PFSK-1 (cell line): ENCODE measurements at regions not wholly inside any gene's neighbourhood (a gene's known extent, or its start where the extent isn't known, plus 50 kb on each side); places are given as distances from the start of the nearest gene placed in this dataset.

Experiments used
- FOXP2 ChIP-seq: optimal IDR thresholded peaks from 2 replicates; pipeline ENCODE3; 2011; ENCODE audit warnings: borderline replicate concordance, control low read depth, inconsistent platforms; ENCODE audit not compliant: insufficient read depth; ENCODE audit errors: extremely low read length, extremely low read depth
- POLR2AphosphoS5 ChIP-seq: IDR thresholded peaks from 2 replicates; pipeline ENCODE4 v1.6.1; 2012; ENCODE audit warnings: low read depth, mild to moderate bottlenecking, control low read depth, low read length, moderate library complexity
- SIN3A ChIP-seq: IDR thresholded peaks from 2 replicates; pipeline ENCODE4 v1.6.1; 2012; ENCODE audit warnings: mild to moderate bottlenecking, low read length, moderate library complexity, borderline replicate concordance; ENCODE audit not compliant: insufficient read depth
- TAF1 ChIP-seq: IDR thresholded peaks from 2 replicates; pipeline ENCODE4 v1.6.1; 2012; ENCODE audit warnings: low read length, control low read depth, borderline replicate concordance; ENCODE audit not compliant: insufficient read depth
- TF ChIP-seq, protein P1 (sequence below), 2 experiments: IDR thresholded peaks; 2 replicates each; pipeline versions ENCODE4 v1.6.1 to v1.8.0; 2011 to 2012; ENCODE audit warnings: low read depth in 2 of 2, low read length in 2 of 2, control low read depth in 1 of 2, inconsistent platforms in 1 of 2, mild to moderate bottlenecking in 1 of 2, moderate library complexity in 1 of 2; ENCODE audit not compliant: insufficient read depth in 1 of 2

DNA sequence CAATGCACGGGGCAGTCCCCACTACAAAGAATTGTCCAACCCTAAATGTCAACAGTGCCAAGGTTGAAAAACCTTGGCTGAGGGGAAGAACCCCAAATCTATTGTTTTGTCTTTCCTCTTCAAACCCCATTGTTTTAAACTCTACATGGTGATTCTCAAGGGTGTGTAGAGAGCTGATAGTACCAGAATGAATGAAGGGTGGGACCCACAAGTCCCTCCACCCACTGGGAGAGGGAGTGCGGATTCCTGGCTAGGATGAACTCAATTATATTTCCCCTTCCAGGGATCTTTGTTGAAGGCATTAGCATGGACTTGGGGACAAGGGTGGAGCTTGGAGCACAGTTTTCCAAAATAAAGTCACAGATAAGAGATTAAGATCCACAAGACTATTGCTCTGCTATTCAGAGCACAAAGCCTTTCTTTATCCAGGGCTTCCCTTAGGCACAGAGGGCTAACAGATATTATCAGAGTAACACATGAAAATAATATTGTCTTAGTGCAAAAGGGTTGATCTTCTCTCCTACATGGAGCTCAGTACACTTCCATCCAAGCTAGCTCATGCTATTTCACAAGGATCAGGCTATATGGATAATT is 755.1 kb upstream of the TBX3 start:
- TF ChIP-seq, protein P1, sequence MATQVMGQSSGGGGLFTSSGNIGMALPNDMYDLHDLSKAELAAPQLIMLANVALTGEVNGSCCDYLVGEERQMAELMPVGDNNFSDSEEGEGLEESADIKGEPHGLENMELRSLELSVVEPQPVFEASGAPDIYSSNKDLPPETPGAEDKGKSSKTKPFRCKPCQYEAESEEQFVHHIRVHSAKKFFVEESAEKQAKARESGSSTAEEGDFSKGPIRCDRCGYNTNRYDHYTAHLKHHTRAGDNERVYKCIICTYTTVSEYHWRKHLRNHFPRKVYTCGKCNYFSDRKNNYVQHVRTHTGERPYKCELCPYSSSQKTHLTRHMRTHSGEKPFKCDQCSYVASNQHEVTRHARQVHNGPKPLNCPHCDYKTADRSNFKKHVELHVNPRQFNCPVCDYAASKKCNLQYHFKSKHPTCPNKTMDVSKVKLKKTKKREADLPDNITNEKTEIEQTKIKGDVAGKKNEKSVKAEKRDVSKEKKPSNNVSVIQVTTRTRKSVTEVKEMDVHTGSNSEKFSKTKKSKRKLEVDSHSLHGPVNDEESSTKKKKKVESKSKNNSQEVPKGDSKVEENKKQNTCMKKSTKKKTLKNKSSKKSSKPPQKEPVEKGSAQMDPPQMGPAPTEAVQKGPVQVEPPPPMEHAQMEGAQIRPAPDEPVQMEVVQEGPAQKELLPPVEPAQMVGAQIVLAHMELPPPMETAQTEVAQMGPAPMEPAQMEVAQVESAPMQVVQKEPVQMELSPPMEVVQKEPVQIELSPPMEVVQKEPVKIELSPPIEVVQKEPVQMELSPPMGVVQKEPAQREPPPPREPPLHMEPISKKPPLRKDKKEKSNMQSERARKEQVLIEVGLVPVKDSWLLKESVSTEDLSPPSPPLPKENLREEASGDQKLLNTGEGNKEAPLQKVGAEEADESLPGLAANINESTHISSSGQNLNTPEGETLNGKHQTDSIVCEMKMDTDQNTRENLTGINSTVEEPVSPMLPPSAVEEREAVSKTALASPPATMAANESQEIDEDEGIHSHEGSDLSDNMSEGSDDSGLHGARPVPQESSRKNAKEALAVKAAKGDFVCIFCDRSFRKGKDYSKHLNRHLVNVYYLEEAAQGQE (IDR thresholded peaks at IDR 0.05; ENCODE audit: insufficient read depth in 1 of 2, low read depth in 2 of 2, low read length in 2 of 2) = no peak
- no peak for TF ChIP-seq FOXP2
- no peak for TF ChIP-seq SIN3A
- TF ChIP-seq POLR2AphosphoS5 = no peak
- TF ChIP-seq TAF1 = no peak

DNA sequence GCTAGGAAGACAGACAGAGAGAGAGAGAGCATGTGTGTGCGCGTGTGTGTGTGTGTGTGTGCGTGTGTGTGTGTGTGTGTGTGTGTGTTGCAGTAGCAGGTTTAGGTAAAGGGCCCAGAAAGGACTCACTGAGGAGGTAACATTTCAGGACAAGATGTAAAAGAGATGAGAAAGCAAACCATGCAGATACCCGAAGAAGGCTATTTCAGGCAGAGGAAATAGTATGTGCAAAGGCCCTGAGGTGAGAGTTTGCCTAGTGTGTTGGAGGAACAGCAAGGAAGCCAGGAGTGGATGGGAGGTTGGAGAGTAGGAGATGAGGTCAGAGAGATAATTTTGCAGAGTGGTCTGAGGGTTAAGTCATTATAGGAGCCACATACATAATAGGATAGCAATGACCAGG is 754.3 kb upstream of the TBX3 start:
- no peak for TF ChIP-seq SIN3A
- TF ChIP-seq TAF1 = no peak
- no peak for TF ChIP-seq FOXP2
- TF ChIP-seq, protein P1 (IDR thresholded peaks at IDR 0.05; ENCODE audit: insufficient read depth in 1 of 2, low read depth in 2 of 2, low read length in 2 of 2) = no peak
- no peak for TF ChIP-seq POLR2AphosphoS5

DNA sequence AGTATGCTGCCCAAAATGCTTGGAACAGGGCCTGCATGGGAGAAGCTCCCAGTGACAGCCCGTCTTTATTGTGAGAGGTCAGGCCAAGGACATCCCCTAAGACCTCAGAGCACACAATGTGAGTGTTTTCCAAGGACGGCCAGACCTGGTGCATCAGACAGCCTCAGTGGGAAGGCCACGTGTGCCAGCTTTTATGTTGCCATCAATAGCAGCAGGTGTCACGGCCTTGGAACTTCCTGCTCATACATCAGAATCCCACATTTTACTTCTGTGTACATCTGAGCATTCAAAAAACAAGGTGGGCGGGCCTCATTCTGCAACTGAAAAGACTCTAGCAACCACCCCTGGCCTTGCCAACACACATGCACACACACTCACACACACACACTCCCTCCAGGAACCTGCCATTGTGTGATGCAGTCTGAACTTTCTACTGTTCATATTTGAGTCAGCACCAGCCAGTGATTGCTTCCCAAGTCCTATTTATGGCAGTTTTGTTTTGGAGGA is 753.1 kb upstream of the TBX3 start:
- TF ChIP-seq POLR2AphosphoS5 (no peak), FOXP2 (no peak), SIN3A (no peak), TAF1 (no peak)
- TF ChIP-seq, protein P1 (IDR thresholded peaks at IDR 0.05; ENCODE audit: insufficient read depth in 1 of 2, low read depth in 2 of 2, low read length in 2 of 2) = no peak

DNA sequence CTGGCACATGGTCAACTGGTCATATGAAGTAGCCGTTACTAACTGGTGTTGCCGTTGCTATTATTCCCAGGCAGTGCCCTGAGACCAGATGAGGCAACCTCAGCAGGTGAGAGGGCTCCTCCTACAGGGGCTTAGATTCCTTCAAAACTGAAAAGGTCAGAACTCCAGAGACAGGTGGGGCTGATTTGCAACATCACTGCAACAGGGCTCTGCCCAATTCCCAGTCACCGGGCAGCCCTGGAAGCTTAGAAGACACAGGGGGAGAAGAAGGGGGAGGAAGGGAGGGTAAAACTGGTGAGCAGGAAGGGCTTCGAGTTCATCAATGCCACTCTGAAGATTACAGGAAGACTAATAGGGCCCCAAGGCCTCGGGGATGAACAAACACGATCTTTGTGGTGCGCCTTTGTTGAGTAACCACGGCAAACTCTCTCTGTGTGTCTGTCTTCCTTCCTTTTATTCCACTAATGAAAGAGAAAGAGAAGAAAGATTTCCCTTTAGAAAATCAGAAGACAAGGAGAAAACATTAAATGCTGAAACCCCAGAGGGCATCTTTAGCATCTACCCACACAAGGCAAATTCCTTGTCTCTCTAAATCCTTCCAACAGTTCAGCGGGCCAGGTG is 749.1 kb upstream of the TBX3 start:
- TF ChIP-seq TAF1 = no peak
- TF ChIP-seq SIN3A = no peak
- no peak for TF ChIP-seq FOXP2
- TF ChIP-seq POLR2AphosphoS5 = no peak
- TF ChIP-seq, protein P1 (IDR thresholded peaks at IDR 0.05; ENCODE audit: insufficient read depth in 1 of 2, low read depth in 2 of 2, low read length in 2 of 2) = no peak

DNA sequence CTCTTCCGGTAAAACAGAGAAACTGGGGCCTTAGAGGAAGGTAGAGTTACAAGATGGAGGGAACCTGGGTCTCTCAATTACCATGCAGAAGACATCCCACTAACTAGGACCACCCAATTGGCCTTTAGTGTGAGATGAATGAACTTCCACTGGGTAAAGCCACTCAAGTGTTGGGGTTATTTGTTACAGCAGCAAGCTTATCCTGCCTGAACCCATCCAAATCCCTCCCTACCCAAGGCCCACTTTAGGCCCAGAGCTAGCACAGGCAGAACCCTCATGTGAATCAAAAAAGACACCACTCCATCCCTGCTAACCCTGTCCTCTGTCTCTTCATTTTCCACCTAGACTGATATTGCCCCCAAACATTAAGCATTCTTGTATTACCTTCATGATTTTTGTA is 746.7 kb upstream of the TBX3 start:
- TF ChIP-seq TAF1 (no peak), SIN3A (no peak), POLR2AphosphoS5 (no peak), FOXP2 (no peak)
- TF ChIP-seq, protein P1 (IDR thresholded peaks at IDR 0.05; ENCODE audit: insufficient read depth in 1 of 2, low read depth in 2 of 2, low read length in 2 of 2) = no peak
